MM.1S (cell line): ENCODE measurements at regions not wholly inside any gene's neighbourhood (a gene's known extent, or its start where the extent isn't known, plus 50 kb on each side); places are given as distances from the start of the nearest gene placed in this dataset.

Experiments used
- DNase-seq: peaks from one replicate; pipeline ENCODE4 v3.0.0-alpha.2; 2015
- H2AFZ ChIP-seq: fragments of 300-600 bp; sonication (generic); 2 replicates; pipeline ENCODE4 v1.6.0; 2016; ENCODE audit warnings: antibody characterized with exemption, low read length
- H3F3A ChIP-seq: fragments of 300-600 bp; sonication (generic); 2 replicates; pipeline ENCODE4 v1.6.1; 2016; ENCODE audit warnings: mild to moderate bottlenecking, antibody characterized with exemption, low read length, moderate library complexity, mixed read lengths; ENCODE audit not compliant: insufficient read depth
- H3K27ac ChIP-seq: fragments of 300-600 bp; sonication (generic); 2 replicates; pipeline ENCODE4 v1.5.1; 2016; ENCODE audit warnings: mild to moderate bottlenecking, low read length
- H3K27me3 ChIP-seq: fragments of 300-600 bp; sonication (generic); replicated peaks from 2 replicates; pipeline ENCODE4 v1.6.0; 2016; ENCODE audit warnings: low read length; ENCODE audit not compliant: insufficient read depth
- H3K36me3 ChIP-seq: fragments of 300-600 bp; sonication (generic); replicated peaks from 2 replicates; pipeline ENCODE4 v1.6.1; 2016; ENCODE audit warnings: mild to moderate bottlenecking, low read length, mixed read lengths; ENCODE audit not compliant: insufficient read depth
- H3K4me1 ChIP-seq: fragments of 300-600 bp; sonication (generic); 2 replicates; pipeline ENCODE4 v1.6.1; 2016; ENCODE audit warnings: low read length, mixed read lengths
- H3K4me2 ChIP-seq: fragments of 300-600 bp; sonication (generic); 2 replicates; pipeline ENCODE4 v1.6.0; 2016; ENCODE audit warnings: low read depth, low read length
- H3K4me3 ChIP-seq: fragments of 300-600 bp; sonication (generic); 2 replicates; pipeline ENCODE4 v1.5.1; 2016; ENCODE audit warnings: low read length, mixed read lengths
- H3K79me2 ChIP-seq: fragments of 300-600 bp; sonication (generic); 2 replicates; pipeline ENCODE4 v1.6.1; 2016; ENCODE audit warnings: mixed run types, low read length, mixed read lengths
- H3K9ac ChIP-seq: fragments of 300-600 bp; sonication (generic); 2 replicates; pipeline ENCODE4 v1.6.1; 2016; ENCODE audit warnings: low read length, mixed read lengths
- H3K9me2 ChIP-seq: fragments of 300-600 bp; sonication (generic); replicated peaks from 2 replicates; pipeline ENCODE4 v1.6.1; 2016; ENCODE audit warnings: mild to moderate bottlenecking, low read length, mixed read lengths; ENCODE audit not compliant: insufficient read depth
- H3K9me3 ChIP-seq: fragments of 300-600 bp; sonication (generic); replicated peaks from 2 replicates; pipeline ENCODE4 v1.6.1; 2016; ENCODE audit warnings: mild to moderate bottlenecking, low read length, mixed read lengths; ENCODE audit not compliant: insufficient read depth
- H4K20me1 ChIP-seq: fragments of 300-600 bp; sonication (generic); 2 replicates; pipeline ENCODE4 v1.6.1; 2016; ENCODE audit warnings: mild to moderate bottlenecking, low read length, moderate library complexity, mixed read lengths; ENCODE audit not compliant: insufficient read depth
- EZH2 ChIP-seq: fragments of 300-600 bp; sonication (generic); optimal IDR thresholded peaks from 2 replicates; pipeline ENCODE3; 2017; ENCODE audit warnings: low read depth, mild to moderate bottlenecking, antibody characterized with exemption, low read length, mixed read lengths
- EZH2phosphoT487 ChIP-seq: fragments of 300-600 bp; sonication (generic); IDR thresholded peaks from 2 replicates; pipeline ENCODE4 v1.6.1; 2018; ENCODE audit warnings: antibody characterized with exemption, low read length
- TF ChIP-seq, protein P1 (sequence below): fragments of 300-600 bp; sonication (generic); IDR thresholded peaks from 2 replicates; pipeline ENCODE4 v1.5.1; 2016; ENCODE audit warnings: antibody characterized with exemption, low read length, mixed read lengths

- no peaks in the 10 kb centered on the region for H3K79me2 ChIP-seq
- H3K36me3 ChIP-seq: no peaks in the 10 kb centered on the region
- no peak for DNase-seq
- no peak overlapping the region for H3K4me3 ChIP-seq
- H3K4me1 ChIP-seq: no peaks in the 10 kb centered on the region
- no peaks in the 10 kb centered on the region for H3K27me3 ChIP-seq
- no peak overlapping the region for H2AFZ ChIP-seq
- no peak overlapping the region for H3K27ac ChIP-seq
- no peak overlapping the region for H3K4me2 ChIP-seq
- H3F3A ChIP-seq: no peaks in the 10 kb centered on the region
- H4K20me1 ChIP-seq: no peaks in the 10 kb centered on the region
- H3K9me3 ChIP-seq: no peaks in the 10 kb centered on the region
- TF ChIP-seq, protein P1, sequence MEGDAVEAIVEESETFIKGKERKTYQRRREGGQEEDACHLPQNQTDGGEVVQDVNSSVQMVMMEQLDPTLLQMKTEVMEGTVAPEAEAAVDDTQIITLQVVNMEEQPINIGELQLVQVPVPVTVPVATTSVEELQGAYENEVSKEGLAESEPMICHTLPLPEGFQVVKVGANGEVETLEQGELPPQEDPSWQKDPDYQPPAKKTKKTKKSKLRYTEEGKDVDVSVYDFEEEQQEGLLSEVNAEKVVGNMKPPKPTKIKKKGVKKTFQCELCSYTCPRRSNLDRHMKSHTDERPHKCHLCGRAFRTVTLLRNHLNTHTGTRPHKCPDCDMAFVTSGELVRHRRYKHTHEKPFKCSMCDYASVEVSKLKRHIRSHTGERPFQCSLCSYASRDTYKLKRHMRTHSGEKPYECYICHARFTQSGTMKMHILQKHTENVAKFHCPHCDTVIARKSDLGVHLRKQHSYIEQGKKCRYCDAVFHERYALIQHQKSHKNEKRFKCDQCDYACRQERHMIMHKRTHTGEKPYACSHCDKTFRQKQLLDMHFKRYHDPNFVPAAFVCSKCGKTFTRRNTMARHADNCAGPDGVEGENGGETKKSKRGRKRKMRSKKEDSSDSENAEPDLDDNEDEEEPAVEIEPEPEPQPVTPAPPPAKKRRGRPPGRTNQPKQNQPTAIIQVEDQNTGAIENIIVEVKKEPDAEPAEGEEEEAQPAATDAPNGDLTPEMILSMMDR: no peak
- TF ChIP-seq EZH2 (no peak), EZH2phosphoT487 (no peak)
- H3K9me2 ChIP-seq: no peaks in the 10 kb centered on the region
- H3K9ac ChIP-seq: no peak overlapping the region
Measured at GRCh38 chr18:68340606-68341005, 374.3 kb downstream of the TMX3 start.

GRCh38 chr18:68330658-68331057 is 384.2 kb downstream of the TMX3 start:
- Histone ChIP-seq H3K9ac (no peak overlapping the region), H3K9me2 (no peaks in the 10 kb centered on the region), H3K27ac (no peak overlapping the region), H3K27me3 (no peaks in the 10 kb centered on the region), H3K36me3 (no peaks in the 10 kb centered on the region), H3K9me3 (no peaks in the 10 kb centered on the region), H3K4me3 (no peak overlapping the region), H3K4me2 (no peak overlapping the region), H3K4me1 (no peaks in the 10 kb centered on the region), H3F3A (no peaks in the 10 kb centered on the region), H2AFZ (no peak overlapping the region), H4K20me1 (no peaks in the 10 kb centered on the region), H3K79me2 (no peaks in the 10 kb centered on the region)
- DNase-seq: no peak
- TF ChIP-seq EZH2: no peak
- TF ChIP-seq EZH2phosphoT487: no peak
- TF ChIP-seq, protein P1: no peak

GRCh38 chr18:68323921-68324320 is 391.0 kb downstream of the TMX3 start:
- Histone ChIP-seq H3K27ac (no peak overlapping the region), H3K9me3 (no peaks in the 10 kb centered on the region), H3K9me2 (no peaks in the 10 kb centered on the region), H2AFZ (no peak overlapping the region), H4K20me1 (no peaks in the 10 kb centered on the region), H3K9ac (no peak overlapping the region), H3K4me2 (no peak overlapping the region), H3K79me2 (no peaks in the 10 kb centered on the region), H3K36me3 (no peaks in the 10 kb centered on the region), H3F3A (no peaks in the 10 kb centered on the region), H3K4me3 (no peak overlapping the region), H3K27me3 (no peaks in the 10 kb centered on the region), H3K4me1 (no peaks in the 10 kb centered on the region)
- TF ChIP-seq EZH2phosphoT487: no peak
- TF ChIP-seq EZH2: no peak
- TF ChIP-seq, protein P1: no peak
- no peak for DNase-seq
